WTC11 (cell line): ENCODE measurements at regions not wholly inside any gene's neighbourhood (a gene's known extent, or its start where the extent isn't known, plus 50 kb on each side); places are given as distances from the start of the nearest gene placed in this dataset.

Experiments
- CREM ChIP-seq: sonication (generic); formaldehyde crosslinking; IDR thresholded peaks from 2 replicates; pipeline ENCODE4 v1.8.1; 2022; ENCODE audit warnings: mild to moderate bottlenecking, missing genetic modification reagents, moderate library complexity
- TF ChIP-seq, protein P1 (sequence below): sonication (generic); formaldehyde crosslinking; IDR thresholded peaks from 2 replicates; pipeline ENCODE4 v1.8.1; 2023; ENCODE audit warnings: mild to moderate bottlenecking, missing genetic modification reagents
- TF ChIP-seq, protein P2 (sequence below): fragments of 200-600 bp; IDR thresholded peaks from 2 replicates; pipeline ENCODE4 v1.8.0; 2022; ENCODE audit warnings: antibody characterized with exemption
- TF ChIP-seq, protein P3 (sequence below): sonication (generic); formaldehyde crosslinking; conservative IDR thresholded peaks from 2 replicates; pipeline ENCODE4 v1.8.1; 2022; ENCODE audit warnings: mild to moderate bottlenecking, missing genetic modification reagents

DNA sequence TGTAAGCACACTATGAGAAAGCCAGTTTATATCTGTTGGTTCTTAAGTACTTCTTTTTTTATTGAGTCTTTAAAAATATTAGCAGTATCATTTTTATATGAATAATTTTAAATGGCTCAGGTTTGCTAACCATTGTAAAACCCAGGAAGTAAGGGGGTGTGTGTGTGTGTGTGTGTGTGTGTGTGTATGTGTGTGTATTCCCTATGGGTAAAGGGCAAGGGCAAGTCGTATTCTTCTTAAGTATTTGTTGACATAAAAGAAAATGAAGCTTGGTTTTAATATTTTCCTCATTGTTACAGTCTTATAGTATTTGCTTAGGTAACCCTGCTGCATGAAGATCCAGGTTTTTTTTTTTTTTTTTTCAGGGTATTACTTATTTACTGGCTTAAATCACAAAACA is 495.0 kb upstream of the B3GALT2 start:
- TF ChIP-seq, protein P1, sequence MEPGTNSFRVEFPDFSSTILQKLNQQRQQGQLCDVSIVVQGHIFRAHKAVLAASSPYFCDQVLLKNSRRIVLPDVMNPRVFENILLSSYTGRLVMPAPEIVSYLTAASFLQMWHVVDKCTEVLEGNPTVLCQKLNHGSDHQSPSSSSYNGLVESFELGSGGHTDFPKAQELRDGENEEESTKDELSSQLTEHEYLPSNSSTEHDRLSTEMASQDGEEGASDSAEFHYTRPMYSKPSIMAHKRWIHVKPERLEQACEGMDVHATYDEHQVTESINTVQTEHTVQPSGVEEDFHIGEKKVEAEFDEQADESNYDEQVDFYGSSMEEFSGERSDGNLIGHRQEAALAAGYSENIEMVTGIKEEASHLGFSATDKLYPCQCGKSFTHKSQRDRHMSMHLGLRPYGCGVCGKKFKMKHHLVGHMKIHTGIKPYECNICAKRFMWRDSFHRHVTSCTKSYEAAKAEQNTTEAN = no peak
- no peak for TF ChIP-seq CREM
- TF ChIP-seq, protein P2, sequence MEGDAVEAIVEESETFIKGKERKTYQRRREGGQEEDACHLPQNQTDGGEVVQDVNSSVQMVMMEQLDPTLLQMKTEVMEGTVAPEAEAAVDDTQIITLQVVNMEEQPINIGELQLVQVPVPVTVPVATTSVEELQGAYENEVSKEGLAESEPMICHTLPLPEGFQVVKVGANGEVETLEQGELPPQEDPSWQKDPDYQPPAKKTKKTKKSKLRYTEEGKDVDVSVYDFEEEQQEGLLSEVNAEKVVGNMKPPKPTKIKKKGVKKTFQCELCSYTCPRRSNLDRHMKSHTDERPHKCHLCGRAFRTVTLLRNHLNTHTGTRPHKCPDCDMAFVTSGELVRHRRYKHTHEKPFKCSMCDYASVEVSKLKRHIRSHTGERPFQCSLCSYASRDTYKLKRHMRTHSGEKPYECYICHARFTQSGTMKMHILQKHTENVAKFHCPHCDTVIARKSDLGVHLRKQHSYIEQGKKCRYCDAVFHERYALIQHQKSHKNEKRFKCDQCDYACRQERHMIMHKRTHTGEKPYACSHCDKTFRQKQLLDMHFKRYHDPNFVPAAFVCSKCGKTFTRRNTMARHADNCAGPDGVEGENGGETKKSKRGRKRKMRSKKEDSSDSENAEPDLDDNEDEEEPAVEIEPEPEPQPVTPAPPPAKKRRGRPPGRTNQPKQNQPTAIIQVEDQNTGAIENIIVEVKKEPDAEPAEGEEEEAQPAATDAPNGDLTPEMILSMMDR = no peak
- TF ChIP-seq, protein P3, sequence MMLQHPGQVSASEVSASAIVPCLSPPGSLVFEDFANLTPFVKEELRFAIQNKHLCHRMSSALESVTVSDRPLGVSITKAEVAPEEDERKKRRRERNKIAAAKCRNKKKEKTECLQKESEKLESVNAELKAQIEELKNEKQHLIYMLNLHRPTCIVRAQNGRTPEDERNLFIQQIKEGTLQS (CRISPR knock-in tag) = no peak
